ENCODE measurements at regions not wholly inside any gene's neighbourhood (a gene's known extent, or its start where the extent isn't known, plus 50 kb on each side); places are given as distances from the start of the nearest gene placed in this dataset.

DNA sequence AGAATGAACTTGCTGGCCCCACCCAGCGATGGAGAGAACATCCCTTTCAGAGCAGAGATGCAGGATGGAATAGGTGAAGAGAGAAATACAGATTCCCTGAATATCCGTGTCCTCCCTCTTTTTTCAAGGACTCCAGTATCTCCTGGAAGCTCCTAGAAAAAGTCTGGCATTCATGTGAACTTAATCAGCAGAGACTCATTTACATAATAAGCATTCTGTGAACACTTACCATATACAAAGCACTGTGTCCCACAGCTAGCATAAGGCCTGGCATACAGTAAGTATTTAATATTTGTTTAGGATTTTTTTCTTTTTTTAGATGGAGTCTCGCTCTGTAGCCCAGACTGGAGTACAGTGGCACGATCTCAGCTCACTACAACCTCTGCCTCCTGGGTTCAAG is 208.5 kb upstream of the RPL38 start:
- no peak for DNase-seq

DNA sequence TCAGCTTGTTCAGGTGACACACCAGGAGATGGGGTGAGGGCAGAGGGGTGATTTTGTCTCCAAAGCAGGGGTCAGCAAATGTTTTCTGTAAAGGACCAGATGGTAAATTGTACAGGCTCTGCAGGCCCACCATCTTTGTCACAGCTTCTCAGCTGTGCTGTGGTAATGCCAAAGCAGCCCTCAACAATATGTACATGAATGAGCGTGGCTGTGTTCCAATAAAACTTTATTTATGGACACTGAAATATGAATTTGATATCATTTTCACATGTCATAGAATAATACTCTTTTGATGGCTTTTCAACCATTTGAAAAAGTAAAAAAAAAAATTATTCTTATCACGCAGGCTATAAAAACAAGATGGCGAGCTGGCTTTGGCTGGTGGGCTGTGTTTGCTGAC is 206.4 kb upstream of the RPL38 start:
- DNase-seq: no peak

DNA sequence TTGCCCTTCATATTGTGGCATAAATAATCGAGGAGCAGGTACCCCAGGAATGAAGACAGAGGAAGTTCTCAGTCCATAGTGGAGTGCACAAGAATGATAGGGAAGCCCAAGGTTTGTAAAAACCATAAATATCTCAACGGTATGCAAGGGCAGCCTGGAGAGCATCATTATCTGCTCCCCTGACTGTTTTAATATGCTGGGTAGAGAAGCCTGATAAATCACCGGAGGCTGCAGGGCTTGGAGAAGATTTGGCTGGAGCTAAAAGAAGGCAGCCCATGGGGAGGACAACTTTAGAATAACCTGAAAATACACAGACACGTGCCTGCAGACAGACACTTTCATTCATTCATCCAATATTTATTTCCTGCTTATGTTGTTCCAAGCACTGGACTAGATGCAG is 205.2 kb upstream of the RPL38 start:
- no peak for DNase-seq

DNA sequence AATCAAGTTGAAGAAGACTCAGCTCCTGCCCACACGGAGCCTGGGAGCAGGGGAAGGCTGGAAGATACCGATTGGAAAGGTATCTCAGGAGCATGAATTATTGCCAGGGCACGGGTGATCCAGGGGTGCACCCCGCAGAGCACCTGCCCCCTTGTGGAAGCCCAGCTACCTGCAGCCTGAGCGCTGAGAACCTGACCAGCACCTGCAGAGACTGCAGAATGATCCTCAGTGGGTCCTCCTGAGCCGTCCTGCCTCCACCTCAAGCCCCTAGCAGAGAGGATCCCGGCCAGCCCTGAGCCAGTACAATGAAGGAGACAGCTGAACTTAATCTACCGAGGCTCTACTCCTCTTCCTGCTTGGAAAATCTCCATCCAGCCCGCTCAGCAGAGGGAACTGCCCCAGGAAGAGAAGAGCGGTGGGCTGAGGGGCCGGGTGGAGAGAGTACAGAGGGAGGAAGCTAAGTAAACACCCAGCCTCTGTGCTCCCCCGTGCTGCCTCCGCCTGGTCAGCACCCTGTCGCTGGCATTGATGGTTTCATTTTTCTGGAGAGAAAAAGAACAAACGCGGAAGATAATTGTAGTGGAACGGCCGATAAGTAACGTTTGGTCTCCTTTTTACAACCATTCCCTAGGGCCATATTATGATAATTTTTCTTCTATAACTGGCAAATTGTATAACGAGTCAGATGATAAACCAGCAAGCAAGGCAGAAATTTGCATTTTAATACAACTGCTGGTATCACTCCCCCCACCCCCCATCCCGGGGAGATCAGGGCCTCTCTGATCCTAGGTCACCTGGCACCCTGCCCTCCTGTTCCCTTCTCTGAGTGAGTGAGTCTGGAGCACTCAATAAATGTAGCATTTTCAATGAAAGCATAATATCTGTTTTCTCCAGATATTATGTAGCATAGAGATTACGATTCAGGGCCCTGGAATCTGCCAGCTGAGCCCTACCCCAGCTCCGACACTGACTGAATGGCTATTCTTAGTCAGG is 204.5 kb upstream of the RPL38 start:
- peak; percentile 54 for DNase-seq

DNA sequence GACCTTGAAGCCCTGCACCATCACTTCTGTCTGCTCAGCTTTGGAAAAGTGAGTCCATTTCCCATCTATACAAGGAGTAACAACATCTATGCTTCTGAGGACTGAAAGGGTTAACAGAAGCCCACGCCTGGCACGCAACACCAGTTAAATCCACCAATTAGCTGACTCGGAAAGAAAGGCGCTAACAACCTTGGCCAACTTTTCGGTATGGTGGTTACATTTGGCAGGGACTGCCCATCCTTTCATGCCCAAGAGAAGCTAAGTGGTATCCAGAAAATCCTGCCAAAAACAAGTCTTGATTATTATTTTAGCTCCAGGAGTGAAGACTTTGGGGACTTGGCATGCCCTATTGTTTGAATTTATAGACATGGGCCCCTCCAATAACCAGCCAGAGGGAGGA is 202.3 kb upstream of the RPL38 start:
- no peak for DNase-seq

DNA sequence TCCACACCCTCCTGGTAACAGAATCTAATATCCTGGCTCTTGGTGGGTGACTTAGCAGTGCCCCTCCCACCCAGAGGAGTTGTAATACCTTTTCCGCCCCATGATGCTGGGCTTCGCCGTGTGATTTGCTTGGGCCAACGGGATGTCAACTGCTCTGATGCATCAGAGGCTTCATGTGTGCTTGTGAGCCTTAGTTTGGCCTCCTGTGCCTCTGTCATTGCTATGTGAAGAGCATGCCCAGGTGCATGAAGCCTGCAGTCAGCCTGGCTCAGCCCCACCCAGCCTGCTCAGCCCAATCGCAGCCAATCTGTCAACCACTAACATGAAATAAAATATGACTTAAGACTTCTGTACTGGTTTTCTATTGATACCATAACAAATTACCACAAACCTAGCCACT is 201.2 kb upstream of the RPL38 start:
- no peak for DNase-seq

DNA sequence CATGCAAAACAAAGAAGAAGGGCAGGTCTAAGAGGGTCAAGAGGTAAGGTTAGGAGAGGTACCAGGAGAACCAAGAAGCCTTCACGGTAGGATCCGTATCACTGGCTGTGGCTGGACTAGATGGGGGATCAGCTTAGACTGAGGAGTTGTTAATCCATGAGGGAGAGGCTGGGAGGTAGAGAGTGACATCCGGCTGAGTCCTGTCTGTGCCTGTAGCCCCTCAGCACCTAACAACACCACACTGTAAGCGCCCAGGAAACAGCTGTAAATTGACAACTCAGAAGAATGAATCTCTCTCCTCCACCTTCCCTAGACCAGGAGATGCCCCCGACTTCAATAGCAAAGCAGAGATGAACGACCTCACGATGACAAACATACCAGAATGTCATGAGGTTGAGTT is 199.4 kb upstream of the RPL38 start:
- DNase-seq: no peak

DNA sequence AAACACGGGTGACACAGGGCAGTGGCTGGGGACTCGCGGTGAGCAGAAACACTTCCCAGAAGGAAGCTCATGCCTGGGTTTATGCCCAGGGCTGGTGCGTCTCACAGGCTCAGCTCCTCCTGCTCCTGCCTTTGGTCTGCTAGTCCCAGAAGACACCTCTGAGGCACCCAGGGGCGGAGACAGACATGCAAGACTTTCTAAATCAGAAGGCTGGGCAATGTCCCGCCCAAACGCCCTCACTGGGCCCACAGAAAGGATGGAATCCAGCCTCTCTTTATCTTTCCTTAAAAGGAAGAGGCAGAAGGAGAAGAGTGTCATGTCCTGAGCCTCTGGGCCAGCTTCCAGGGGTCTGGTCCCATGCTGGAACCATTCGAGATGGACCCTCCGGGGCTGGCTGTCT is 197.7 kb upstream of the RPL38 start:
- DNase-seq: no peak

DNA sequence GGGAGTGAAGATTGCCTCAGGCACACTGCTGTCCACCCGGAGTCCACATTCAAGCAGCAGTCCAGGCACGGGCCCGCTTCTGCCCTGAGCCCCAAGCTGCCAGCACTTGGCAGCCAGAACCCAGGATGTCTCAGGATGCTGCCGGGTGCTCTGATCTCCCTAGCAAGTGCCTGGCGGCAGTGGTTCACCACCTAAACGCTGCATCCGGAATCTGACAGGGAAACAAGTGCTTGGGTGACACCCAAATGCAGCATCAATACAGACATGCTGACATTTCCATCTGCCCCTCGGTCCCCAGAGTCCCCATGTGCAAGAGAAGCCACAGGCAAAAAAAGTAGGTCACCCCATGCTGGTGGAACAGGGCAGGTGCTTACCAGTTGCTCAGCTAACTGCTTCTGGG is 197.1 kb upstream of the RPL38 start:
- no peak for DNase-seq

DNA sequence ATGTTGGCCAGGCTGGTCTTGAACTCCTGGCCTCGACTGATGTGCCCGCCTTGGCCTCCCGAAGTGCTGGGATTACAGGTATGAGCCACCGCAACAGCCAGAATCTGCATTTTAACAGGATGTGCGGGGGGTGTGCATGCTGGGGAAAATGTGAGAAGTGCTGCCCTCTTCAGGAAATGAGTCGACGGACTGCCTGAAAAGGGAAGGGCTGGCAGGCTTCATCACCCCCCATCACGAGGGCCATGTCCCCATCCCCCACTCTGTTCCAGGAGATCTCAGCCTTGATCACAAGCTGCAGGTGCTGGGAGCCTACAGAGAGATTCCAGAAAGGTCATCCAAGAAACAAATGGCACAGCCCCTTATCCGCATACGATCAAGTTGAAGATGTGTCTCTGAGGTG is 195.3 kb upstream of the RPL38 start:
- peak; percentile 62 for DNase-seq

DNA sequence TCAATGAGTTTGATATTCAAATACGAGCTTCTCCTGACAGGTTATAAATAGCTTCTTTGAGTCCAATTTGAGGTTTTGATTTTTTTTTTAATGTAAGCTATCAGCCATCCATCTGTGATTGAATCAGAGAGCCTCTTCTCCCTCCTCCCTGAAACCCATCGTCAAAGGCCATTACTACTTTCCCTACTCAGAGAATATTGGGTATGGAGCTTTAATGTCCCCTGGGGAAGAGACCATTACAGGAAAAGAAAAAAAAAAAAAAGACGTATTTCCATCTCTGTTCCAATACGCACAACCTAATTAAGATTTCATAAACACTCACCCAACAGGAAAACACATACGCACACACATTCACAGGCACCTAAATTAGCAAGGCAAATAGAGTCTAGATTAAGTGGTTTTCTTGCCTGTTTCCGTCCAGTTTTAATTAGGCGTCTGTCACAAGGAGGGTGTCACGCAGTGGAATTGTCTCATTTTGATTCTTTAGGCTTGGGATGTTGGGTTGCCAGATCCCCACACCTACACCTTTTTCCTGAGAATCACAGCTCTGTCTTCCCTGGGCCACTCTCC is 194.3 kb upstream of the RPL38 start:
- no peak for DNase-seq

DNA sequence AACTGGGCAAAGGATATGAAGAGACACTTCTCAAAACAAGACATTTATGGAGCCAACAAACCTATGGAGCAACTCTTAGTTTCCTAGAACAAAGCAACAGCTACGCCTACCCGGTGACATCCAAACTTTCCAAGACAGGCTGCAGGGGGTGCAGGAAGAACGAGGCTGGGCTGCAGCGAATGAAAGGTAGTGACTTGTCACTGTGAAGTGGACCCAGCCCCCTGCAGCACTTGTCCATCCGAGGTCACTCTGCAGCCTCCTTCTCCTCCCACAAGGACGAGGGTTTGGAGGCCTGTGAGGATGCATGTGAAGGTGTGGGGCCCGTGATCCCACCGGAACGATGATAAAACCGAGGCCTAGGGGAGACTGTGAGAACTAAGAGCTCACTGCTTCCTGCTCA is 192.6 kb upstream of the RPL38 start:
- DNase-seq: no peak

DNA sequence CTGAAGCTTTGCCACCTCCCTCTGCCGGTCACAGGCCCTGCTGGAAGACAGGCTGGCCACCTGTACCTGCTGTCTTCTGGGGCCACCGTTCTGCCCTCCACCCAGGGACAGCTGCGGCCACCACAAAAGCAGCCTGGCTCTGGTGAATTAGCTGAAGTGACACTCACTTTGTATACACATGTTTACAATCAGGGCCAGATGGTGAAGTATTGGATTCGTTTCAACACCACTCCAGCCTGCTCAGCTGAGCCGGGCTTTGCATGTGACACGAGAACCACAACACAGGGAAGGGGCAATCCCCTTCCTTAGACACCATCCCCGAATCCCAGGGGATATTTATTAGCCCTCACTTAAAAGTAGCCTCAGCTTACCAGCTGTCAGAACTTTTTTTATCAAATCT is 191.5 kb upstream of the RPL38 start:
- no peak for DNase-seq

DNA sequence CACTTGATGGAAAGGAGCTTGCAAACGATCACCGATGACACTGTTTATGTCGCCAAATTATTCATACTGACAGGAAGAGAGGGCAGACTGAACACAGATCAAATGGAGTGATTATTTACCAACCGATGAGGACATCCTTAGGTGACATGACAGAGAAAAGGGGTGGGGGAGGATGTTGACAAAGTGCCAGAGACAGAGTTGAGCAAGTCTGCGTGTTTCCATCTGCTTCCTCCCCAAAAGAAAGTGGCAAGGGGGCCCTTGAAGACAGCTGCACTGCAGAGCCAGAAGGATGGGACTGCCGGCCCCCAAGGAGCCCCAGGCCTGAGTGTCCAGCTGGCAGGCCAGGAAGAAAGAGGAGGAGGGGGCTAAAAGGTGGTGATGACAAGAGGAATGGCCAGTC is 191.0 kb upstream of the RPL38 start:
- DNase-seq: peak; percentile 21

DNA sequence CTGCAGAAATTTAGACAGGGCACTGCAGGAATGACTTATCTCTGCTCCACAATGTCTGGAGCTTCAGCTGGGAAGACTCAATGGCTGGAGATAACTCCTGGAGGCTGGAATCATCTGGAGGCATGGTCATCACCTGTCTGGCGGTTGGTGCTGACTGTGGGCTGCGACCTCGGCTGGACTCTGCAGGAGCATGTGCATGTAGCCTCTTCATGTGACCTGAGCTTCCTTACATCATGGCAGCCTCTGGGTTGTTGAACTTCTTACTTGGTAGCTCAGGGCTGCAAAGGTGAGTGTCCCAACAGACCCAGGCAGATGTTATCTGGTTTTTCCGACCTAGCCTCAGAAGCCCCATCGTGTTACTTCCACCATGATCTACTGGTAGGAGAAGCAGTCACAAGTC is 188.2 kb upstream of the RPL38 start:
- no peak for DNase-seq

DNA sequence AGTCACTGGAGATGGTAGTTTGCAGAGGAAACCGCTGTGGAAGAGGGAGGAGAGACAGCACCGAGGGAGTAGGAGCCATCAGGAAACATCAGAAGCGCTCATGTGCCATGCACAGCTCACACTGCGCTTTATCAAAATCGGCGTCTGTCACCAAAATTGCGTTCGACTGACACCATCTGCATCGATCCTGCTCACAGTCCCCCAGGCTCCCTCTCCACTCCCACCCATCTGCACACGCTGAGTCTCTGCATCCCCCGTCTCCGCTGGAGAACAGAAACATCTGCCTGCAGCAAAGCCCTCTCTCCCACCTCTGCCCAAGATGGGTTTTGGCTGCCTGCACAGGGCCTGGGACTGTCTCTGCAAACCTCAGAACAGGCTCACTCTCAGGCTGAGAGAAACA is 187.5 kb upstream of the RPL38 start:
- no peak for DNase-seq

DNA sequence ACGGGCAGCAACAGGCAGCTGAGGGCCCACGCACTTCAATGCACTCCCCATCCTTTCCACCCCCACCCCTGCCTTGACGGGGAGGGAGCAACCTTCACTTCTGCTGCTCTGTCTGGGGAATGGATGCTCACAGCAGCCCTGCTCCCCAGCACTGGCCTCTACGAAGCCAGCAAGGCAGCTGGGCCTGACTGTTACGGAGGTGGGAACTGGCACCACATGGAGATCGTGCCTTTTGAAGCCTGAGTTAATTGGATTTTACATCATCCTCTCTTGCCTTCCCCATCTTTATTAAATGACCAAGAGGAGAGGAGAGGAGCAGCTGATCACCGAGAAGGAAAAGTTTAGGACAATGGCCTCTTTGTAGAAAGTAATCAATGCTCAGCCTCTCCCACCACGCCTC is 187.0 kb upstream of the RPL38 start:
- DNase-seq: no peak

DNA sequence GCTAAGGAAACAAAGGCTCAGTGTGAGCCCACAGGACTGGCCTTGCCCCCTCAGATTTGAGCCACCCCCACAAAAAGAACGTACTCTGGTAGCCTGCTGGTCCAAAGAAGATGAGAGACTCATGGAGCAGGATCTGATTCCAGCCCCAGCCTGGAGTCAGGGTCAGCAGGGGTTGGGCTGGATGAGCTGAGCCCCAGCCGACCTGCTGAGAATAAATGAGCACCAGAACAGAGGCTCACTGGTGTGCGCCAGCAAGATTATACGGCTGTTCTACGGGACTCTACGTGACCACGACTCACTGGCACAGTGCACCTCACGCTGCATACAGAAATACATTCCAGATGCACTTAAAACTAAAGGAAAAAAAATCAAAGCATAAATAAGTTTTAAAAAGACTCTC is 186.0 kb upstream of the RPL38 start:
- DNase-seq: no peak

DNA sequence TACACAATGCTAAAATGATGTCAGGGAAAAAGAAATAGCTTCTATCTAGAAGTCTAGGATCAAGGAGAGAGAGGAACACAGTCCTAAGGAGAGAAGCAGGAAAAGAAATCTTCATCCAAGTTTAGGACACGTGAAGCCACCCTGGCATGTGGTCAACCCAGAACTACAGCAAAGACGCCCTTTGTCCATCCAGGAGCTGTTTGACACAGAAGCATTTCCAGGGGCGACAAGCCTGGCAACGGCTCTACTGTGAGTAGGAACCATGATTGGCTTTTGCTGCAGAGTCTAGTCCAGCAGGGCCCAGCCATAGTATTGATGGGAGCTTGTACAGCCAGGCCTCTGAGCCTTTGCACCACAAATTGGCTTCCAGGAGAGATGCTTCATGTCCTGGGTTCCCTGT is 185.4 kb upstream of the RPL38 start:
- no peak for DNase-seq

DNA sequence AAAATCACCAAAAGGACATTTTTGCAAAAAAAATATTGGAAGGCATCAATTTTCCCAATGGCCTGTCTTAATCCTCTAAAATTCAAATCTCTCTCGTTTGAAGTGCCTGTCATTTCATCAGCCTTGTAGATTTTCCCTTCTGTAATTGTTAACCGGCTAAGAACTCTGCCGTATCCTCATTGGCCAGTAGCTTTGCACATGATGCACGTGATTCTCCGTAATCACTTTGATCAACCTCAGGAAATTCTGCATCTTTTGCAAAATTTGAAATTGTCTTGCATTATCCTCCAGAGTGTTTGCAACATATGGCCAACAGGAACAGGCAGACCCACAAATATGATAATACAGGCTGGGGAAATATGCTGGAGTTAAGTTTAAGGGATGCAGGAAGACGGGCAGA is 184.2 kb upstream of the RPL38 start:
- DNase-seq: no peak

DNA sequence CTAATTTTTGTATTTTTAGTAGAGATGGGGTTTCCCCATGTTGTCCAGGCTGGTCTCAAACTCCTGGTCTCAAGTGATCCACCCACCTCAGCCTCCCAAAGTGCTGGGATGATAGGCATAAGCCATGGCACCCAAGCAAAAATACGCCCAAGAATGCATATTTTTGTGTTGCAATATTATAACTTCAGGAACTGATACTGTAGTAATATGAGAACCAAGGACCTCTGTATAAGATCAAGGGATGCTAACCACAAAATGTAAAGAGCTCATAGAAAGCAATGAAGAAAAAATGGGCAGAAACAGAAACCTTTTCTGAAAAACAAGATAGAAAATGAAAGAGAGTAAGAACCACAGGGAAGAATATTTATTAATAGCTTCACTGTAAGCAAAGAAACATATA is 183.6 kb upstream of the RPL38 start:
- DNase-seq: no peak

DNA sequence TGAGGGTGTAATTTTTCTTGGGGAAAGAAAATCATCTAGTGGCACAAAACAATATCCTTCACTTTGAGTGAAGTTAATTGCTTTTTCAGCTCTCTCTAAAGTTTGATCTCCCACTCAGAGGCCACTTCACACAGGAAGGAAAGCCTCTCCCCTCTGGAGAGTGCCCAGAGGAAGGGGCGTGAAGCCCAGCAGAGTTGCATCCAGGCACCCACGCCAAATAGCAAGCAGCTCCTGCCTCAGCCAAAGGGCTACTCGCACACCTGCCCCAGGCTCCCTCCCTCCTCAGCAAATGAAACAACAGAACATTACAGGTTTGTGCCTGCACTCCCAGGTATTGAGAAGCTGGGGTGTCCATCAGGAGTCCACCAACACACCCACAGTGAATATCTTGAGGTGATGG is 183.0 kb upstream of the RPL38 start:
- DNase-seq: no peak

DNA sequence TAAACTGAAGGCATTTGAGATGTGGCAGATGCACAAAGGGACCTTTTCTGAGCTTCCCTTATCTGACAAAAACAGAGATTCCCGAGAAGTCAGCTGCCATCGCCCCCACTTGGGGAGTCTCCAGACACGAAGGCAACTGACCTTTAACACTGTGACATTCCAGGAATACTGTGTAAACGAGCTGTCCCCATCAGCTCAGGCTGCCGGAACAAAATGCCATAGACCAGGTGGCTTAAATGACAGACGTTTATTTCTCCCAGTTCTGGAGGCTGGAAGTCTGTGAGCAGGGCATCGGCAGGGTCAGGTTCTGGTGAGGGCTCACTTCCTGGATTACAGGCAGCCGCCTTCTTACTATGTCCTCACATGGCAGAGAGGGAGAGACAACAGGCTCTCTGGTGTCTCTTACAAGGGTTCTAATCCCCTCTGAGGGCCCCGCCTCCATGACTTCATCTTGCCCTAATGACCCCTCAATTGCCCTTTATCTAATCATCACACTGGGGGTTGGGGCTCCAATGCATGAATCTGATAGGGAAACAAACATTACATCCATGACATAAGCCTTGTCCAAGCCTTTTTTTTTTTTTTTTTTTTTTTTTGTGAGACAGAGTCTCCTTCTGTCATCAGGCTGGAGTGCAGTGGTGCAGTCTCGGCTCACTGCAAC is 178.5 kb upstream of the RPL38 start:
- DNase-seq: no peak

DNA sequence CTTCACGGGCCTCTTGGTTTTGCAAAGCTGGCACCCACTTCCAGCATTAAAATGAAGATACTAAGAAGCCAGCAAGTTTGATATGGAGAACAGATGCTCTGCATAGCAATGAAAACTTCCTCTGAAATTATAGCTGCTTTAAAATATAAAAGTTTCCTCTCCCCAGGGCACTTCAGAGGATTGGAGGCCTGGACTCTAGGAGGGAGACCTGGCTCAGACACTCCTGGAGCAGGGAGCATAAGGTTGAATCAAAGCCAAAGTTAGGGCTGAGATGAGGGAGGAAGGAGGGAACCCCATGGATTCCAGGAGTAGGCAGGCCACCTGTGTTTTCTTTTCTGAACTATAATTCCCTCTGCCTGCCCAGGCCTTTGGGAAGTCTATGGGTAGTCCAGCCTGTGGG is 176.0 kb upstream of the RPL38 start:
- DNase-seq: no peak

All from stimulated activated CD4-positive, alpha-beta T cell treated with anti-CD3 and anti-CD28 coated beads, Interleukin-1b, Interleukin-23, amount 100 ng/mL, for 48 hours (primary cell).